HepG2 (cell line): ENCODE measurements at regions not wholly inside any gene's neighbourhood (a gene's known extent, or its start where the extent isn't known, plus 50 kb on each side); places are given as distances from the start of the nearest gene placed in this dataset.

ENCODE experiments used
- ARID3A ChIP-seq: IDR thresholded peaks from 2 replicates; pipeline ENCODE4 v1.6.1; 2012; ENCODE audit warnings: low read depth, low read length, improper control_type of control experiment
- ARNT ChIP-seq: fragments of 450-650 bp; IDR thresholded peaks from 2 replicates; pipeline ENCODE4 v1.6.1; 2017
- BCL6 ChIP-seq: IDR thresholded peaks from 2 replicates; pipeline ENCODE4 v1.6.1; 2016; ENCODE audit warnings: missing genetic modification reagents, missing compliant biosample characterization
- CEBPB ChIP-seq: IDR thresholded peaks from 2 replicates; pipeline ENCODE4 v1.6.1; 2011; ENCODE audit warnings: low read depth, low read length, improper control_type of control experiment, borderline replicate concordance
- FOXA1 ChIP-seq, 2 experiments: fragments of 450-650 bp in 1 of 2; sonication (generic) in 1 of 2; formaldehyde crosslinking in 1 of 2; IDR thresholded peaks; 2 replicates each; pipeline versions ENCODE4 v1.4.0 to v1.6.1; 2016 to 2020; ENCODE audit warnings: missing genetic modification reagents in 1 of 2
- FOXC1 ChIP-seq: sonication (generic); formaldehyde crosslinking; IDR thresholded peaks from 2 replicates; pipeline ENCODE4 v1.8.0; 2022; ENCODE audit warnings: mild to moderate bottlenecking, missing genetic modification reagents, borderline replicate concordance
- FOXK1 ChIP-seq: sonication (generic); formaldehyde crosslinking; IDR thresholded peaks from 2 replicates; pipeline ENCODE4 v1.4.0; 2020; ENCODE audit warnings: low read depth, missing genetic modification reagents, borderline replicate concordance
- HMG20A ChIP-seq: IDR thresholded peaks from 2 replicates; pipeline ENCODE4 v1.6.1; 2016; ENCODE audit warnings: borderline replicate concordance
- ISL2 ChIP-seq: sonication (generic); formaldehyde crosslinking; IDR thresholded peaks from 2 replicates; pipeline ENCODE4 v1.5.0; 2020; ENCODE audit warnings: missing genetic modification reagents
- LBX2 ChIP-seq: sonication (generic); formaldehyde crosslinking; IDR thresholded peaks from 2 replicates; pipeline ENCODE4 v1.5.0; 2020; ENCODE audit warnings: missing genetic modification reagents, mild to moderate bottlenecking, borderline replicate concordance
- MAFG ChIP-seq: sonication (generic); formaldehyde crosslinking; IDR thresholded peaks from 2 replicates; pipeline ENCODE4 v1.5.1; 2020; ENCODE audit warnings: mild to moderate bottlenecking, missing genetic modification reagents
- MED1 ChIP-seq: sonication (generic); formaldehyde crosslinking; IDR thresholded peaks from 2 replicates; pipeline ENCODE4 v1.4.0; 2020; ENCODE audit warnings: missing genetic modification reagents
- NONO ChIP-seq, 2 experiments: fragments of 450-650 bp in 1 of 2; sonication (generic) in 1 of 2; formaldehyde crosslinking in 1 of 2; IDR thresholded peaks in 1 of 2; conservative IDR thresholded peaks in 1 of 2; 2 replicates each; pipeline versions ENCODE4 v1.6.1 to v1.8.0; 2017 to 2022; ENCODE audit warnings: mild to moderate bottlenecking in 1 of 2, missing genetic modification reagents in 1 of 2, moderate library complexity in 1 of 2
- PHF21A ChIP-seq: sonication (generic); formaldehyde crosslinking; IDR thresholded peaks from 2 replicates; pipeline ENCODE4 v1.5.0; 2020; ENCODE audit warnings: mild to moderate bottlenecking, missing genetic modification reagents
- RERE ChIP-seq: IDR thresholded peaks from 2 replicates; pipeline ENCODE4 v1.6.1; 2016; ENCODE audit warnings: low read depth, missing genetic modification reagents, missing compliant biosample characterization
- SALL1 ChIP-seq: sonication (generic); formaldehyde crosslinking; IDR thresholded peaks from 2 replicates; pipeline ENCODE4 v1.8.0; 2022; ENCODE audit warnings: mild to moderate bottlenecking, missing genetic modification reagents
- SRF ChIP-seq: IDR thresholded peaks from 2 replicates; pipeline ENCODE4 v1.6.1; 2011; ENCODE audit warnings: mild to moderate bottlenecking, low read depth, low read length, moderate library complexity
- ZGPAT ChIP-seq: IDR thresholded peaks from 2 replicates; pipeline ENCODE4 v1.6.1; 2016; ENCODE audit warnings: mild to moderate bottlenecking
- ZNF446 ChIP-seq: sonication (generic); formaldehyde crosslinking; IDR thresholded peaks from 2 replicates; pipeline ENCODE4 v1.5.0; 2020; ENCODE audit warnings: mild to moderate bottlenecking, missing genetic modification reagents
- ZNF543 ChIP-seq: sonication (generic); formaldehyde crosslinking; IDR thresholded peaks from 2 replicates; pipeline ENCODE4 v1.4.0; 2020; ENCODE audit warnings: mild to moderate bottlenecking, missing genetic modification reagents
- ZSCAN20 ChIP-seq: sonication (generic); formaldehyde crosslinking; IDR thresholded peaks from 2 replicates; pipeline ENCODE4 v1.4.0; 2020; ENCODE audit warnings: missing genetic modification reagents, mild to moderate bottlenecking, borderline replicate concordance
- ZSCAN29 ChIP-seq: sonication (generic); formaldehyde crosslinking; conservative IDR thresholded peaks from 2 replicates; pipeline ENCODE4 v1.4.0; 2020; ENCODE audit warnings: mild to moderate bottlenecking, missing genetic modification reagents

- TF ChIP-seq PHF21A (CRISPR knock-in tag): peak; percentile 35; the same call in 1 of the 2 replicates
- no peak for TF ChIP-seq FOXA1 (IDR thresholded peaks at IDR 0.05)
- TF ChIP-seq FOXA1 (CRISPR knock-in tag; IDR thresholded peaks at IDR 0.05): peak; percentile 71
- peak; percentile 43; the same call in 1 of the 2 replicates for TF ChIP-seq FOXK1 (CRISPR knock-in tag)
- peak; percentile 60; the same call in 1 of the 2 replicates for TF ChIP-seq RERE (CRISPR knock-in tag)
- TF ChIP-seq FOXC1: no peak
- peak; percentile 49; the same call in 1 of the 2 replicates for TF ChIP-seq HMG20A (CRISPR knock-in tag)
- no peak for TF ChIP-seq ZNF446 (CRISPR knock-in tag)
- TF ChIP-seq SRF: peak; percentile 90
- TF ChIP-seq CEBPB: peak; percentile 68
- TF ChIP-seq BCL6: peak; percentile 65
- 0 out of 2 replicates have a peak, but pooled peaks have one; percentile 48 for TF ChIP-seq ZSCAN29 (CRISPR knock-in tag)
- peak; percentile 36 for TF ChIP-seq SALL1 (CRISPR knock-in tag)
- peak; percentile 45; the same call in 1 of the 2 replicates for TF ChIP-seq ZSCAN20 (CRISPR knock-in tag)
- TF ChIP-seq NONO (IDR thresholded peaks at IDR 0.05): no peak
- TF ChIP-seq NONO (CRISPR knock-in tag; conservative IDR thresholded peaks at IDR 0.05): peak; percentile 47; the same call in 1 of the 2 replicates
- TF ChIP-seq MAFG (CRISPR knock-in tag): no peak
- TF ChIP-seq ISL2 (CRISPR knock-in tag): peak; percentile 78
- TF ChIP-seq LBX2: no peak
- 0 out of 2 replicates have a peak, but pooled peaks have one; percentile 30 for TF ChIP-seq ARID3A
- peak; percentile 56 for TF ChIP-seq MED1 (CRISPR knock-in tag)
- peak; percentile 38; the same call in 1 of the 2 replicates for TF ChIP-seq ZNF543 (CRISPR knock-in tag)
- TF ChIP-seq ZGPAT: peak; percentile 40; the same call in 1 of the 2 replicates
- no peak for TF ChIP-seq ARNT
Measured at GRCh38 chr9:71279151-71279739, 157.8 kb upstream of the TRPM3 start (continued).
